IMR-90 (cell line): ENCODE measurements at regions not wholly inside any gene's neighbourhood (a gene's known extent, or its start where the extent isn't known, plus 50 kb on each side); places are given as distances from the start of the nearest gene placed in this dataset.

ENCODE experiments used
- ATAC-seq: fragments of 200-7000 bp; cut with Tn5 transposase; 2 replicates; pipeline ENCODE4 v1.9.1; 2020; ENCODE audit warnings: low read depth, mild to moderate bottlenecking, moderate library complexity
- BruUV-seq: library from RNA; stranded (reverse); fragments of 400-500 nt; replicated peaks from 2 replicates; lab custom pipeline; 2021; lab: Mats Ljungman, UMichigan
- CTCF ChIA-PET: fragments of 300-600 bp; formaldehyde crosslinking; extraction: SDS; loops from one replicate; lab custom pipeline; 2021; ENCODE audit warnings: antibody characterized with exemption; lab: Yijun Ruan, JAX
- POLR2A ChIA-PET: fragments of 300-600 bp; sonication (Branson Sonifier 250); formaldehyde crosslinking; loops from one replicate; lab custom pipeline; 2022; ENCODE audit warnings: antibody characterized with exemption; ENCODE audit not compliant: unreplicated experiment; lab: Charles Lee
- DNase-seq: peaks from one replicate; pipeline ENCODE4 v3.0.0; 2013
- H2AFZ ChIP-seq: replicated peaks from 2 replicates; pipeline ENCODE3; 2013; ENCODE audit warnings: low read length, mild to moderate bottlenecking; ENCODE audit not compliant: poor library complexity
- H2AK5ac ChIP-seq: 2 replicates; pipeline ENCODE4 v1.6.1; 2013; ENCODE audit warnings: low read depth, low read length, inconsistent platforms
- H2AK9ac ChIP-seq: replicated peaks from 2 replicates; pipeline ENCODE3; 2013; ENCODE audit warnings: mild to moderate bottlenecking, low read depth, low read length, moderate library complexity; ENCODE audit not compliant: poor library complexity
- H2BK120ac ChIP-seq: 2 replicates; pipeline ENCODE4 v1.6.1; 2013; ENCODE audit warnings: low read depth, low read length, inconsistent platforms
- H2BK15ac ChIP-seq: 3 replicates; pipeline ENCODE4 v1.6.1; 2013; ENCODE audit warnings: low read depth, low read length, inconsistent platforms
- H2BK20ac ChIP-seq: 2 replicates; pipeline ENCODE4 v1.6.1; 2013; ENCODE audit warnings: low read depth, mild to moderate bottlenecking, inconsistent platforms, low read length, moderate library complexity
- H2BK5ac ChIP-seq: 2 replicates; pipeline ENCODE4 v1.6.1; 2013; ENCODE audit warnings: mild to moderate bottlenecking, low read depth, low read length, inconsistent platforms; ENCODE audit not compliant: poor library complexity, severe bottlenecking
- H3K14ac ChIP-seq: replicated peaks from 2 replicates; pipeline ENCODE4 v1.6.1; 2013; ENCODE audit warnings: low read depth, low read length, inconsistent platforms
- H3K18ac ChIP-seq: 2 replicates; pipeline ENCODE4 v1.6.1; 2013; ENCODE audit warnings: low read depth, low read length, control low read depth
- H3K23ac ChIP-seq: 2 replicates; pipeline ENCODE4 v1.6.1; 2013; ENCODE audit warnings: low read depth, low read length, inconsistent platforms
- H3K27ac ChIP-seq: 2 replicates; pipeline ENCODE4 v1.5.1; 2013; ENCODE audit warnings: mild to moderate bottlenecking, control low read depth, low read length; ENCODE audit not compliant: insufficient read depth
- H3K27me3 ChIP-seq: 2 replicates; pipeline ENCODE4 v1.6.1; 2013; ENCODE audit warnings: low read length; ENCODE audit not compliant: control insufficient read depth, insufficient read depth
- H3K36me3 ChIP-seq: 2 replicates; pipeline ENCODE4 v1.6.1; 2013; ENCODE audit warnings: low read length, mixed read lengths; ENCODE audit not compliant: control insufficient read depth, insufficient read depth
- H3K4ac ChIP-seq: 2 replicates; pipeline ENCODE4 v1.6.1; 2013; ENCODE audit warnings: low read depth, low read length, inconsistent platforms
- H3K4me1 ChIP-seq: 2 replicates; pipeline ENCODE4 v1.6.1; 2013; ENCODE audit warnings: low read length, mixed read lengths; ENCODE audit not compliant: control insufficient read depth, insufficient read depth
- H3K4me2 ChIP-seq: 2 replicates; pipeline ENCODE4 v1.6.1; 2013; ENCODE audit warnings: low read depth, mild to moderate bottlenecking, control low read depth, low read length, moderate library complexity
- H3K4me3 ChIP-seq: 2 replicates; pipeline ENCODE4 v1.5.1; 2013; ENCODE audit warnings: low read depth, mild to moderate bottlenecking, control low read depth, low read length, moderate library complexity; ENCODE audit not compliant: insufficient read depth
- H3K56ac ChIP-seq: 2 replicates; pipeline ENCODE4 v1.6.1; 2013; ENCODE audit warnings: low read length, inconsistent platforms; ENCODE audit not compliant: insufficient read depth; ENCODE audit errors: extremely low read depth
- H3K79me1 ChIP-seq, 2 experiments: 2 replicates each; pipeline ENCODE4 v1.6.1; 2013; ENCODE audit warnings: low read length in 2 of 2, inconsistent platforms in 1 of 2, low read depth in 1 of 2
- H3K9ac ChIP-seq: 2 replicates; pipeline ENCODE4 v1.6.1; 2013; ENCODE audit warnings: low read depth, low read length, control low read depth
- H3K9me1 ChIP-seq: 2 replicates; pipeline ENCODE4 v1.6.1; 2013; ENCODE audit warnings: low read length, inconsistent platforms; ENCODE audit not compliant: insufficient read depth
- H3K9me3 ChIP-seq: 2 replicates; pipeline ENCODE4 v1.6.1; 2013; ENCODE audit warnings: low read length; ENCODE audit not compliant: control insufficient read depth, insufficient read depth
- H4K20me1 ChIP-seq: 2 replicates; pipeline ENCODE4 v1.6.1; 2013; ENCODE audit warnings: low read length, inconsistent platforms; ENCODE audit not compliant: insufficient read depth
- H4K5ac ChIP-seq: 2 replicates; pipeline ENCODE4 v1.6.1; 2013; ENCODE audit warnings: mild to moderate bottlenecking, low read depth, low read length, control low read depth
- H4K8ac ChIP-seq, 2 experiments: 2 replicates each; pipeline ENCODE4 v1.6.1; 2013; ENCODE audit warnings: low read depth in 2 of 2, low read length in 2 of 2, control low read depth in 1 of 2, inconsistent platforms in 1 of 2
- H4K91ac ChIP-seq: 2 replicates; pipeline ENCODE4 v1.6.1; 2013; ENCODE audit warnings: low read depth, low read length, inconsistent platforms; ENCODE audit not compliant: insufficient read depth
- BHLHE40 ChIP-seq: fragments of 150-350 bp; IDR thresholded peaks from 2 replicates; pipeline ENCODE4 v1.6.1; 2016; ENCODE audit warnings: mild to moderate bottlenecking, low read depth, low read length
- CHD1 ChIP-seq: IDR thresholded peaks from 2 replicates; pipeline ENCODE4 v1.6.1; 2012; ENCODE audit warnings: low read depth, low read length, improper control_type of control experiment
- CTCF ChIP-seq: conservative IDR thresholded peaks from 2 replicates; pipeline ENCODE4 v1.5.1; 2012; ENCODE audit warnings: mild to moderate bottlenecking, low read depth, low read length, improper control_type of control experiment
- ELK1 ChIP-seq: fragments of 150-350 bp; IDR thresholded peaks from 2 replicates; pipeline ENCODE4 v1.6.1; 2016; ENCODE audit warnings: low read depth, mild to moderate bottlenecking, low read length, moderate library complexity, borderline replicate concordance
- FOS ChIP-seq: fragments of 150-350 bp; IDR thresholded peaks from 2 replicates; pipeline ENCODE4 v1.6.1; 2016; ENCODE audit warnings: low read depth, low read length
- MXI1 ChIP-seq: IDR thresholded peaks from 2 replicates; pipeline ENCODE4 v1.6.1; 2012; ENCODE audit warnings: low read depth, mild to moderate bottlenecking, low read length, moderate library complexity, borderline replicate concordance
- NFE2L2 ChIP-seq: fragments of 150-350 bp; IDR thresholded peaks from 2 replicates; pipeline ENCODE4 v1.6.1; 2016; ENCODE audit warnings: low read depth, mild to moderate bottlenecking, low read length
- POLR2A ChIP-seq: IDR thresholded peaks from 2 replicates; pipeline ENCODE4 v1.6.1; 2012; ENCODE audit warnings: mild to moderate bottlenecking, low read depth, low read length
- RAD21 ChIP-seq: IDR thresholded peaks from 2 replicates; pipeline ENCODE4 v1.6.1; 2012; ENCODE audit warnings: low read length, improper control_type of control experiment
- USF2 ChIP-seq: fragments of 150-350 bp; IDR thresholded peaks from 2 replicates; pipeline ENCODE4 v1.6.1; 2017; ENCODE audit warnings: mild to moderate bottlenecking, antibody characterized with exemption, low read length, low read depth
- WGBS, 2 experiments: methylation state at CpG; one replicate each; pipeline versions ENCODE4 v1.1.5 to v1.1.7; 2013; ENCODE audit warnings: missing lambda C conversion rate in 2 of 2; ENCODE audit not compliant: insufficient read length in 1 of 2; ENCODE audit errors: extremely low coverage in 2 of 2; 5-methylcytosine and 5-hydroxymethylcytosine counted together
- dilution Hi-C: fragments of 300-500 bp; cut with HindIII; formaldehyde crosslinking; loops from one replicate; pipeline ENCODE4 v1.14.3; 2018; ENCODE audit warnings: low sequenced_read_pairs; ENCODE audit not compliant: unreplicated experiment
- in situ Hi-C: fragments of 300-500 bp; cut with MboI; formaldehyde crosslinking; loops from 3 replicates; pipeline ENCODE4 v1.14.3; 2019; ENCODE audit warnings: low sequenced_read_pairs, inconsistent platforms, mixed read lengths
- intact Hi-C: fragments of 100-400 bp; cut with micrococcal nuclease; formaldehyde crosslinking; loops from 2 replicates; pipeline ENCODE4 v1.10.0; 2022

GRCh38 chr11:100592619-100593260, 94.3 kb upstream of the ARHGAP42 start:
- H3K56ac ChIP-seq: no peak overlapping the region
- intact Hi-C loops (loop anchor here (1.0 kb wide), 1 partner anchor 10 kb away; no protein-coding TSS in a partner anchor), in situ Hi-C loops (no loop called here), dilution Hi-C loops (no loop called here)
- H3K9ac ChIP-seq: no peak overlapping the region
- peaks cover 1% of the 10 kb centered on the region; the same call in 1 of the 2 replicates for H3K9me3 ChIP-seq
- H3K9me1 ChIP-seq: 0 out of 2 replicates have a peak, but pooled peaks cover 7% of the 10 kb centered on the region
- H3K4me3 ChIP-seq: no peak overlapping the region
- no peak overlapping the region for H4K91ac ChIP-seq
- POLR2A ChIA-PET: no interaction called here
- H2BK20ac ChIP-seq: no peak overlapping the region
- no peak overlapping the region for H2BK15ac ChIP-seq
- no peak overlapping the region for H3K14ac ChIP-seq
- no peak overlapping the region for H4K5ac ChIP-seq
- DNase-seq (peak; percentile 51), ATAC-seq (peak; percentile 74)
- no peaks in the 10 kb centered on the region; the same call in 1 of the 2 replicates for H3K27me3 ChIP-seq
- H4K8ac ChIP-seq: no peak overlapping the region
- H3K4ac ChIP-seq: no peak overlapping the region
- TF ChIP-seq POLR2A (no peak), BHLHE40 (no peak), MXI1 (no peak), ELK1 (no peak), USF2 (no peak), RAD21 (no peak), FOS (no peak), CTCF (no peak), NFE2L2 (no peak), CHD1 (no peak)
- no TSS peak for BruUV-seq
- H3K4me2 ChIP-seq: peak overlapping the region; percentile 38; the same call in 1 of the 2 replicates
- H3K36me3 ChIP-seq: no peaks in the 10 kb centered on the region
- H3K4me1 ChIP-seq: peaks cover 2% of the 10 kb centered on the region; the same call in 1 of the 2 replicates
- no peak overlapping the region for H2AK9ac ChIP-seq
- H3K23ac ChIP-seq: no peak overlapping the region
- H3K79me1 ChIP-seq: no peaks in the 10 kb centered on the region
- H2BK5ac ChIP-seq: no peak overlapping the region
- no peak overlapping the region for H3K27ac ChIP-seq
- 6% methylated on average over 2 of the region's 6 CpGs; no CpG with 5 or more reads in 1 of the 2 experiments for WGBS, 2 experiments
- H3K18ac ChIP-seq: no peak overlapping the region
- no peak overlapping the region for H2BK120ac ChIP-seq
- H2AK5ac ChIP-seq: no peak overlapping the region
- no peak overlapping the region for H2AFZ ChIP-seq
- CTCF ChIA-PET: interaction anchor here (1.3 kb wide), 1 partner anchor 16 kb away, joined by 6 read pairs; no protein-coding TSS in a partner anchor
- H4K20me1 ChIP-seq: no peaks in the 10 kb centered on the region
